ENCODE measurements at regions not wholly inside any gene's neighbourhood (a gene's known extent, or its start where the extent isn't known, plus 50 kb on each side); places are given as distances from the start of the nearest gene placed in this dataset.
A peak's percentile ranks its signal among the peaks of the same experiment; 100 is the strongest.

GRCh38 chr11:100459811-100460210, 227.3 kb upstream of the ARHGAP42 start:
- H3K4me3 ChIP-seq (ENCODE audit: low read depth, low read length) = no peak overlapping the region
- TF ChIP-seq CTCF (IDR thresholded peaks at IDR 0.05; ENCODE audit: insufficient read depth, low read depth, low read length) = no peak
- DNase-seq (ENCODE audit: low read depth) = peak; percentile 58

- DNase-seq (ENCODE audit: low read depth) = peak; percentile 25
- H3K4me3 ChIP-seq (ENCODE audit: low read depth, low read length) = no peak overlapping the region
- no peak for TF ChIP-seq CTCF (IDR thresholded peaks at IDR 0.05; ENCODE audit: insufficient read depth, low read depth, low read length)
Observed at GRCh38 chr11:100460426-100460825, 226.7 kb upstream of the ARHGAP42 start.

- no peak for TF ChIP-seq CTCF (IDR thresholded peaks at IDR 0.05; ENCODE audit: insufficient read depth, low read depth, low read length)
- DNase-seq (ENCODE audit: low read depth) = peak; percentile 28
- H3K4me3 ChIP-seq (ENCODE audit: low read depth, low read length) = peak overlapping the region; percentile 35
Observed at GRCh38 chr11:100467821-100468508, 219.1 kb upstream of the ARHGAP42 start.

- no peak for TF ChIP-seq CTCF (IDR thresholded peaks at IDR 0.05; ENCODE audit: insufficient read depth, low read depth, low read length)
- peak; percentile 30 for DNase-seq (ENCODE audit: low read depth)
- no peak overlapping the region for H3K4me3 ChIP-seq (ENCODE audit: low read depth, low read length)
Observed at GRCh38 chr11:100469835-100470234, 217.3 kb upstream of the ARHGAP42 start.

GRCh38 chr11:100472727-100473389, 214.2 kb upstream of the ARHGAP42 start:
- H3K4me3 ChIP-seq (ENCODE audit: low read depth, low read length) = no peak overlapping the region
- DNase-seq (ENCODE audit: low read depth) = no peak
- no peak for TF ChIP-seq CTCF (IDR thresholded peaks at IDR 0.05; ENCODE audit: insufficient read depth, low read depth, low read length)

- no peak overlapping the region for H3K4me3 ChIP-seq (ENCODE audit: low read depth, low read length)
- no peak for TF ChIP-seq CTCF (IDR thresholded peaks at IDR 0.05; ENCODE audit: insufficient read depth, low read depth, low read length)
- no peak for DNase-seq (ENCODE audit: low read depth)
Observed at GRCh38 chr11:100473390-100473740, 213.7 kb upstream of the ARHGAP42 start.

Data from fibroblast of villous mesenchyme (primary cell).